ENCODE measurements at regions not wholly inside any gene's neighbourhood (a gene's known extent, or its start where the extent isn't known, plus 50 kb on each side); places are given as distances from the start of the nearest gene placed in this dataset.

GRCh38 chr12:114836609-114837008, 152.6 kb upstream of the TBX3 start:
- TF ChIP-seq EP300 (IDR thresholded peaks at IDR 0.05) (no peak), CTCF (IDR thresholded peaks at IDR 0.05) (no peak), POLR2A (IDR thresholded peaks at IDR 0.05) (no peak)

All from upper lobe of left lung (tissue), 4 donors.